A549 (cell line): ENCODE measurements at regions not wholly inside any gene's neighbourhood (a gene's known extent, or its start where the extent isn't known, plus 50 kb on each side); places are given as distances from the start of the nearest gene placed in this dataset.

Experiments used
- CBX8 ChIP-seq: fragments of 200-600 bp; sonication (generic); IDR thresholded peaks from 2 replicates; pipeline ENCODE4 v1.6.1; 2016
- EP300 ChIP-seq, 2 experiments: fragments of >200 bp; sonication (Bioruptor Twin); formaldehyde crosslinking; IDR thresholded peaks; 2 replicates in 1 of 2; 3 replicates in 1 of 2; pipeline ENCODE4 v1.6.1; 2016 to 2017
- HES2 ChIP-seq: fragments of >200 bp; sonication (Bioruptor Twin); formaldehyde crosslinking; IDR thresholded peaks from 2 replicates; pipeline ENCODE4 v1.6.1; 2016
- MAFK ChIP-seq: fragments of 450-650 bp; IDR thresholded peaks from 2 replicates; pipeline ENCODE4 v1.6.1; 2014; ENCODE audit not compliant: partially characterized antibody
- POLR2A ChIP-seq: IDR thresholded peaks from 2 replicates; pipeline ENCODE4 v1.6.1; 2012; ENCODE audit warnings: mild to moderate bottlenecking, low read length
- RAD21 ChIP-seq, 2 experiments: fragments of >200 bp in 1 of 2; sonication (Bioruptor Twin) in 1 of 2; formaldehyde crosslinking in 1 of 2; IDR thresholded peaks in 1 of 2; conservative IDR thresholded peaks in 1 of 2; 2 replicates in 1 of 2; 3 replicates in 1 of 2; pipeline ENCODE4 v1.6.1; 2012 to 2018; ENCODE audit warnings: inconsistent platforms in 1 of 2

GRCh38 chr4:91758487-91758886 lies 545.3 kb upstream of the GRID2 start:
- TF ChIP-seq CBX8 (no peak), MAFK (no peak), RAD21 (conservative IDR thresholded peaks at IDR 0.05 in 1 of 2, IDR thresholded peaks at IDR 0.05 in 1 of 2) (no peak), HES2 (no peak), POLR2A (no peak), EP300 (IDR thresholded peaks at IDR 0.05) (no peak)
